ENCODE measurements at regions not wholly inside any gene's neighbourhood (a gene's known extent, or its start where the extent isn't known, plus 50 kb on each side); places are given as distances from the start of the nearest gene placed in this dataset.
A peak's percentile ranks its signal among the peaks of the same experiment; 100 is the strongest.

DNA sequence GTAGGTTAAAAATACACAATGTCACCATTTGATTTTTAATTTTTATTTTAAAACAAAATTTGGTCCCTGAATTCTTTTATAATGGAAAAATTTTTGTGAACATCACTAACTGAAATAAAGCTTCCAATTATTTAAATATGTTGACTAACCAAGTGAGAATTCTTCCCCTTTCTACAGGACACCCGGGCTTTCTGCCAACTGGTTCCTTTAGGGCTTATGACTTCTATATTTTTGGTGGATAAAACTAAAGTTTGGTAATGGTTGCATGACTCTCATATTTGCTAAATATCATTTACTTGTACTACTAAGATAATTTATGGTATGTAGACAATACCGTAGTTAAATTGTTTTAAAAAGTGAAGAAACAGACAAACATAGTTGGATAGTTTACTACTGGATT lies 291.0 kb upstream of the DOK6 start:
- TF ChIP-seq, protein P1, sequence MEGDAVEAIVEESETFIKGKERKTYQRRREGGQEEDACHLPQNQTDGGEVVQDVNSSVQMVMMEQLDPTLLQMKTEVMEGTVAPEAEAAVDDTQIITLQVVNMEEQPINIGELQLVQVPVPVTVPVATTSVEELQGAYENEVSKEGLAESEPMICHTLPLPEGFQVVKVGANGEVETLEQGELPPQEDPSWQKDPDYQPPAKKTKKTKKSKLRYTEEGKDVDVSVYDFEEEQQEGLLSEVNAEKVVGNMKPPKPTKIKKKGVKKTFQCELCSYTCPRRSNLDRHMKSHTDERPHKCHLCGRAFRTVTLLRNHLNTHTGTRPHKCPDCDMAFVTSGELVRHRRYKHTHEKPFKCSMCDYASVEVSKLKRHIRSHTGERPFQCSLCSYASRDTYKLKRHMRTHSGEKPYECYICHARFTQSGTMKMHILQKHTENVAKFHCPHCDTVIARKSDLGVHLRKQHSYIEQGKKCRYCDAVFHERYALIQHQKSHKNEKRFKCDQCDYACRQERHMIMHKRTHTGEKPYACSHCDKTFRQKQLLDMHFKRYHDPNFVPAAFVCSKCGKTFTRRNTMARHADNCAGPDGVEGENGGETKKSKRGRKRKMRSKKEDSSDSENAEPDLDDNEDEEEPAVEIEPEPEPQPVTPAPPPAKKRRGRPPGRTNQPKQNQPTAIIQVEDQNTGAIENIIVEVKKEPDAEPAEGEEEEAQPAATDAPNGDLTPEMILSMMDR (IDR thresholded peaks at IDR 0.05; ENCODE audit: low read length, missing control alignments) = no peak
- DNase-seq (ENCODE audit: low read depth) = peak; percentile 45

DNA sequence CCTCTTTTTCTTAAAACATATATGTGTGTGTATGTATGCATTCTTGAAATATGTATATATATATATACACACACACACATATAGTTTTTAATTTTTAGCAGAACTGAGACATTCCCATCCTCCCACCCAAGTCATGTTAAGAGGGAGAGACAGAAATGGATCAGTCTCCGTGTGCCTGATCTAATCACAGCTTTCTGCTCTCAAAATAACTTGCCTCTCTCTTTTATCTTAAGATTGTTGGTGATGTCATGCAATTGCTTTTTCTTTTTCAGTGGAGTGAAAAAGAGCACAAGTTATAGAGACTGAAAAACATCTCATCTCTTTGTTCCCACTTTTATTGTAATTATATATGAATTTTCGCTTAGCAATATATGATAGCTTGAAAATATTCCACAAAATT lies 279.9 kb upstream of the DOK6 start:
- DNase-seq (ENCODE audit: low read depth) = no peak
- no peak overlapping the region for H3K4me3 ChIP-seq (replicated peaks; ENCODE audit: low read depth, low read length)
- TF ChIP-seq, protein P1 (IDR thresholded peaks at IDR 0.05; ENCODE audit: low read length, missing control alignments) = no peak

More for the DNA sequence above, 291.0 kb upstream of the DOK6 start:
- no peak overlapping the region for H3K4me3 ChIP-seq (replicated peaks; ENCODE audit: low read depth, low read length)

DNA sequence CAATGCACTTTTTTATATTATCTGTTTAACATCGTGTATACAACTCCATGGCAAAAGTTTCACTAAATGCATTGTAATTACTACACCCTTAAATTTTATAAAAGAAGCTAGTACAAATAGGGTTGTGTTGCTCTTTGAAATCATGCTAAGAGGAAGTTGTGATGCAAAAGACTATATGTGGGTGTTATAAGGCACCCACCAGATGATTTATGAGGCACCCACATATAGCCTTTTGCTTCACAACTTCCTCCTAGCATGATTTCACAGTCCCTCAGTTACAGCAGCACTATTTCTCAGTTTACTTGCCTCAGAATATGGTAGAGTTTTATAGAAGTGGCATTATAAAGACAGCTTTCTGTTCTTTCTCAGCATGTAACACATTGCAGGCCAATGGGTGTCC lies 277.3 kb upstream of the DOK6 start:
- TF ChIP-seq, protein P1 (IDR thresholded peaks at IDR 0.05; ENCODE audit: low read length, missing control alignments) = no peak
- no peak for DNase-seq (ENCODE audit: low read depth)

DNA sequence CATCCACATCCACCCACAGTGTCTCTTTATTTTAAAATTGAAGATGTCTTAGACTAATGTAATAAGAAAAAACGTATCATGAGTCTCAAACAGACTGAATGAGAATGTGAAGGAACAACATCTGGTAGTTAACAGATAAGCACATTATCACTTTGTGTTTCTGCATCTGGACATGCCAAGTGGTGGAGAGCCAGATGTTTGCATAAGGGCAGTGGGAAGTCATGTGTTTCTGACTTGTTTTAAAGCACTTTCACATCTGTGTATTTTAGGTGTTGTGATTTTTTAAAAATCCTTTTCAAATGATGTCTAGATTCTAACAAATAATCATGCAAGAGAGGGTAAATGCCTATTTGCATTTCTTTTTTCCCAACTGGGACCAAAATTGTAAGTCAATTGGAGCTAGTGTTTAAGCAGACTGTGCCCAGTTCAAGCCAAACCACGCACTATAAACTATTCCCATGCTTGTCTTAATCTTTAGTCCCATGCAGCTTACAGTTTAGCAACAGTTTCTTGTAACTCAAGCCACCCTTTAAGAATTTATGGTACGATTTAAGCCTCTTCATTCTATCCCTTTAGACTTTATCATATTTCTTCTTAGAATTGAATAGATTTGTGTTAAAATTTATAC lies 272.7 kb upstream of the DOK6 start:
- TF ChIP-seq, protein P1 (IDR thresholded peaks at IDR 0.05; ENCODE audit: low read length, missing control alignments) = no peak

More for the DNA sequence above, 277.3 kb upstream of the DOK6 start:
- H3K4me3 ChIP-seq (replicated peaks; ENCODE audit: low read depth, low read length) = no peak overlapping the region

DNA sequence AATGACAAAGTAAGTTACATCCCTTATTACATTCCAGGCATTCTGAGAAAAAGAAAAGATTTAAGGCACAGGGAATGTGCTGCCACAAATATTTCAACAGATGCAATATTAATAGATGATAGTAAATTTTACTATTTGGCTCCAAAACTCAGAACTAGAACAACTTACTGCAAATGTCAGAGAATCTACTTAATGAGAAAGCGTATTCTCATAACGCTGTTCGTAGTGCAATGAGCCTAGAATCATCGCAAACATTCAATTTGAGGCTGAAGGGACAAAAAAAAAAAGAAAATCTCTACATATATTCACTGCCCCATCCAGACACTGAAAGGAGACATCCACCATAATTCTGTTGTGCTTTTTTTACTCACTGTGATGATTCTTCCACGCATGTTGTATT lies 272.1 kb upstream of the DOK6 start:
- no peak for DNase-seq (ENCODE audit: low read depth)
- TF ChIP-seq, protein P1 (IDR thresholded peaks at IDR 0.05; ENCODE audit: low read length, missing control alignments) = no peak
- H3K4me3 ChIP-seq (replicated peaks; ENCODE audit: low read depth, low read length) = no peak overlapping the region

More for the DNA sequence above, 272.7 kb upstream of the DOK6 start:
- H3K4me3 ChIP-seq (replicated peaks; ENCODE audit: low read depth, low read length) = no peak overlapping the region
- peak; percentile 12 for DNase-seq (ENCODE audit: low read depth)

DNA sequence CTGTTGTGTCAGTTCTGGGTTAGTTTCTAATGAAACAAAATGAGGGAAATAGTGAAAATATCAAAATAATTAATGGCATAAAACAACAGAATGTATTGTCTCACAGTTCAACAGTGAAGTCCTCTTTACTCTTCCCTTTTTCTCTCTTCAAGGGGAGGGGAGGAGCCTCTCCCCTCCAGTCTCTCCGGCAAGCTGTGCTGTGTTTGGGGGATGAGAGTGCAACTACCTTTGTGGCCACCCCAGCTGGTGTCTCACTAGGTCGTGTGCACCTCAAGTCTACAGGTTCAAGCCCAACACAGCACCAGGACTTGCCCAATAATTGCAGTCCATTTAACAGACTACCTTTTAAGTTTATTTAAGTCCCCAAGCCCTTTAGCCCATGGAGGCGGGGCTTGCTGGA lies 271.7 kb upstream of the DOK6 start:
- no peak overlapping the region for H3K4me3 ChIP-seq (replicated peaks; ENCODE audit: low read depth, low read length)
- DNase-seq (ENCODE audit: low read depth) = no peak
- TF ChIP-seq, protein P1 (IDR thresholded peaks at IDR 0.05; ENCODE audit: low read length, missing control alignments) = no peak

DNA sequence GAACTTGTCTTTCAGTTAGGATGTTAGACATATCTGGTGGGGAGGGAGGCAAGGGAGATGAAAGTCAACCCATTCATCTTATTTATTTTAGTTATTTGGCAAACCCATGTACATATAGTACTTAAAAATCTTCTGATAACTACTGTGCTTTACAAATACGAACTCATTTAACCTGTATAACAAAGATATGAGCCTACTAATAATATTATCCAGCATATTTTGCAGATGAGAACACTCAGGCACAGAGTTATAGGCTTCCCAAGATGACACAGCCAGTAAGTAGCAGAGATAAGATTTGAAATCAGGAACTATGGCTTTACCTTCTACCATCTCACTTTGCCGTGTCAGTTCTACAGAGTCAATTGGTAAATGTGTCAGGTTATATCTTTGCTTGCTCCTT lies 262.6 kb upstream of the DOK6 start:
- no peak for DNase-seq (ENCODE audit: low read depth)
- TF ChIP-seq, protein P1 (IDR thresholded peaks at IDR 0.05; ENCODE audit: low read length, missing control alignments) = no peak
- no peak overlapping the region for H3K4me3 ChIP-seq (replicated peaks; ENCODE audit: low read depth, low read length)

Measured in fibroblast of pulmonary artery (primary cell).